Vagina (tissue), 2 donors: ENCODE measurements at regions not wholly inside any gene's neighbourhood (a gene's known extent, or its start where the extent isn't known, plus 50 kb on each side); places are given as distances from the start of the nearest gene placed in this dataset.
"Not testable (repeated sequence)": the region's sequence is repeated elsewhere in the genome, so short reads cannot be mapped to it uniquely, and the experiment has no call there.

ENCODE experiments used
- DNase-seq, 2 donors: peaks; one replicate each; pipeline ENCODE4 v3.0.0-alpha.2; 2017; ENCODE audit errors: extremely low spot score in 2 of 2
- H3K27ac ChIP-seq: fragments of 200-600 bp; sonication (generic); one replicate; pipeline ENCODE4 v1.5.1; 2019
- H3K27me3 ChIP-seq: fragments of 200-600 bp; sonication (generic); one replicate; pipeline ENCODE4 v1.5.1; 2019
- H3K36me3 ChIP-seq, 2 donors: fragments of 200-600 bp; sonication (generic); one replicate each; pipeline ENCODE4 v1.5.1; 2017 to 2019
- H3K4me1 ChIP-seq: fragments of 200-600 bp; sonication (generic); one replicate; pipeline ENCODE4 v1.5.1; 2019
- H3K4me3 ChIP-seq, 2 donors: fragments of 200-600 bp; sonication (generic); 1 replicate in 1 of 2; 2 replicates in 1 of 2; pipeline ENCODE4 v1.5.1; 2016 to 2019
- H3K9me3 ChIP-seq: fragments of 200-600 bp; sonication (generic); one replicate; pipeline ENCODE4 v1.5.1; 2019
- CTCF ChIP-seq, 3 experiments: fragments of 450-650 bp in 2 of 3; fragments of 200-600 bp in 1 of 3; sonication (generic) in 1 of 3; IDR thresholded peaks; one replicate each; pipeline ENCODE4 v1.5.1; 2017 to 2019; ENCODE audit warnings: antibody characterized with exemption in 3 of 3, mild to moderate bottlenecking in 2 of 3, moderate library complexity in 2 of 3
- POLR2A ChIP-seq, 2 donors: fragments of 450-650 bp; IDR thresholded peaks; one replicate each; pipeline ENCODE4 v1.6.1; 2017; ENCODE audit warnings: antibody characterized with exemption in 2 of 2, mild to moderate bottlenecking in 2 of 2, moderate library complexity in 2 of 2
- POLR2AphosphoS5 ChIP-seq, 2 donors: sonication (generic); formaldehyde crosslinking; IDR thresholded peaks; one replicate each; pipeline ENCODE4 v1.9.0; 2017; ENCODE audit warnings: antibody characterized with exemption in 2 of 2, mild to moderate bottlenecking in 2 of 2, low read depth in 1 of 2; ENCODE audit not compliant: insufficient read depth in 1 of 2
- intact Hi-C: fragments of 100-400 bp; cut with DNase I; formaldehyde crosslinking; loops from one replicate; pipeline ENCODE4 v1.15.1; 2023

GRCh38 chr16:59342669-59343068 is 608.6 kb upstream of the GOT2 start:
- H3K4me3 ChIP-seq = no peak overlapping the region
- no peaks in the 10 kb centered on the region for H3K27me3 ChIP-seq
- H3K9me3 ChIP-seq = no peaks in the 10 kb centered on the region
- no peaks in the 10 kb centered on the region for H3K4me1 ChIP-seq
- H3K27ac ChIP-seq = no peak overlapping the region
- intact Hi-C loops = no loop called here
- no peaks in the 10 kb centered on the region for H3K36me3 ChIP-seq
- DNase-seq = no peak
- no peak for TF ChIP-seq POLR2A (IDR thresholded peaks at IDR 0.05)
- TF ChIP-seq CTCF (IDR thresholded peaks at IDR 0.05) = no peak
- TF ChIP-seq POLR2AphosphoS5 (IDR thresholded peaks at IDR 0.05; ENCODE audit: insufficient read depth in 1 of 2, low read depth in 1 of 2) = no peak

- TF ChIP-seq POLR2A (IDR thresholded peaks at IDR 0.05) (no peak), CTCF (IDR thresholded peaks at IDR 0.05) (no peak), POLR2AphosphoS5 (IDR thresholded peaks at IDR 0.05; ENCODE audit: insufficient read depth in 1 of 2, low read depth in 1 of 2) (no peak)
- Histone ChIP-seq H3K4me1 (no peaks in the 10 kb centered on the region), H3K9me3 (no peaks in the 10 kb centered on the region), H3K27me3 (no peaks in the 10 kb centered on the region), H3K36me3 (no peaks in the 10 kb centered on the region), H3K4me3 (no peak overlapping the region), H3K27ac (no peak overlapping the region)
- intact Hi-C loops = no loop called here
- DNase-seq = no peak
Observed at GRCh38 chr16:59341368-59341767, 607.3 kb upstream of the GOT2 start.

GRCh38 chr16:59339871-59340270 is 605.8 kb upstream of the GOT2 start:
- H3K27ac ChIP-seq = no peak overlapping the region
- H3K36me3 ChIP-seq = no peaks in the 10 kb centered on the region
- no peak for DNase-seq
- intact Hi-C loops = no loop called here
- no peak overlapping the region for H3K4me3 ChIP-seq
- TF ChIP-seq POLR2AphosphoS5 (IDR thresholded peaks at IDR 0.05; ENCODE audit: insufficient read depth in 1 of 2, low read depth in 1 of 2) = no peak
- TF ChIP-seq CTCF (IDR thresholded peaks at IDR 0.05) = no peak
- no peak for TF ChIP-seq POLR2A (IDR thresholded peaks at IDR 0.05)
- H3K4me1 ChIP-seq = no peaks in the 10 kb centered on the region
- no peaks in the 10 kb centered on the region for H3K27me3 ChIP-seq
- H3K9me3 ChIP-seq = no peaks in the 10 kb centered on the region

GRCh38 chr16:59336136-59336695 is 602.1 kb upstream of the GOT2 start:
- H3K9me3 ChIP-seq = no peaks in the 10 kb centered on the region
- H3K4me3 ChIP-seq = no peak overlapping the region
- H3K27me3 ChIP-seq = no peaks in the 10 kb centered on the region
- intact Hi-C loops = no loop called here
- DNase-seq = no peak
- no peaks in the 10 kb centered on the region for H3K36me3 ChIP-seq
- TF ChIP-seq CTCF (IDR thresholded peaks at IDR 0.05) = no peak
- TF ChIP-seq POLR2A (IDR thresholded peaks at IDR 0.05) = no peak
- no peak for TF ChIP-seq POLR2AphosphoS5 (IDR thresholded peaks at IDR 0.05; ENCODE audit: insufficient read depth in 1 of 2, low read depth in 1 of 2)
- no peaks in the 10 kb centered on the region for H3K4me1 ChIP-seq
- H3K27ac ChIP-seq = no peak overlapping the region

- H3K9me3 ChIP-seq, H3K4me1 ChIP-seq, DNase-seq, H3K27me3 ChIP-seq, H3K4me3 ChIP-seq, H3K36me3 ChIP-seq, H3K27ac ChIP-seq, intact Hi-C loops: not testable (repeated sequence)
Observed at GRCh38 chr16:59331708-59332107, 597.6 kb upstream of the GOT2 start.
